Activated CD4-positive, alpha-beta T cell treated with anti-CD3 and anti-CD28 coated beads, Interleukin-10, Interleukin-2, amounts not matched to agents 100 ng/mL and 50 ng/mL, durations not matched to agents 16 hours and 8 hours (primary cell): ENCODE measurements at regions not wholly inside any gene's neighbourhood (a gene's known extent, or its start where the extent isn't known, plus 50 kb on each side); places are given as distances from the start of the nearest gene placed in this dataset.
"Not testable (repeated sequence)": the region's sequence is repeated elsewhere in the genome, so short reads cannot be mapped to it uniquely, and the experiment has no call there.

Experiments used
- DNase-seq: peaks from one replicate; pipeline ENCODE4 v3.0.0-alpha.2; 2020

DNA sequence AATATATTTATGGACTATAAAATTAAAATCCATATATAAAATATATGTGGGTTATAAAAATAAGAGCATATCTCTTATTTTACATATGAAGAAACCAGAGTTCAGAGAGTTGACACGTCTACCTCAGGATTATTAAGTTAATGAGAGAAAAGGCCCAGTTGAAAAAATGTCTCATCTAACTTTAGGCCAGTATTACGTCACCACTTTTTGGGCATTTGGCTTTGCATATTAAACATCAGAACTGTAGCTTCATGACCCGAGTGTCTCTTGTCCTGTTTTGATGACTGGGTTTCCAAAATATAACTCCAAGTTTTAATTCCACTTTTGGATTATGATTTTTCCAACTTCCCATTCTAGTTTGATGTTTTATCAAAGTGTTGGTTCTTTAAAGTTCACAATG, 1026.1 kb downstream of the SLC6A15 start:
- DNase-seq = no peak

DNA sequence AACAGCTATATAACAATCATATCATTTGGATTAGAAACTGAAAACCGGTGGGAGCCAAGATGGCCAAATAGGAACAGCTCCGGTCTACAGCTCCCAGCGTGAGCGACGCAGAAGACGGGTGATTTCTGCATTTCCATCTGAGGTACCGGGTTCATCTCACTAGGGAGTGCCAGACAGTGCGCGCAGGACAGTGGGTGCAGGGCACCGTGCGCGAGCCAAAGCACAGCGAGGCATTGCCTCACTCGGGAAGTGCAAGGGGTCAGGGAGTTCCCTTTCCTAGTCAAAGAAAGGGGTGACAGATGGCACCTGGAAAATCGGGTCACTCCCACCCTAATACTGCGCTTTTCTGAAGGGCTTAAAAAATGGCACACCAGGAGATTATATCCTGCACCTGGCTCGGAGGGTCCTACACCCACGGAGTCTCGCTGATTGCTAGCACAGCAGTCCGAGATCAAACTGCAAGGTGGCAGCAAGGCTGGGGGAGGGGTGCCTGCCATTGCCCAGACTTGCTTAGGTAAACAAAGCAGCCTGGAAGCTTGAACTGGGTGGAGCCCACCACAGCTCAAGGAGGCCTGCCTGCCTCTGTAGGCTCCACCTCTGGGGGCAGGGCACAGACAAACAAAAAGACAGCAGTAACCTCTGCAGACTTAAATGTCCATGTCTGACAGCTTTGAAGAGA, 1041.5 kb downstream of the SLC6A15 start:
- DNase-seq = not testable (repeated sequence)

DNA sequence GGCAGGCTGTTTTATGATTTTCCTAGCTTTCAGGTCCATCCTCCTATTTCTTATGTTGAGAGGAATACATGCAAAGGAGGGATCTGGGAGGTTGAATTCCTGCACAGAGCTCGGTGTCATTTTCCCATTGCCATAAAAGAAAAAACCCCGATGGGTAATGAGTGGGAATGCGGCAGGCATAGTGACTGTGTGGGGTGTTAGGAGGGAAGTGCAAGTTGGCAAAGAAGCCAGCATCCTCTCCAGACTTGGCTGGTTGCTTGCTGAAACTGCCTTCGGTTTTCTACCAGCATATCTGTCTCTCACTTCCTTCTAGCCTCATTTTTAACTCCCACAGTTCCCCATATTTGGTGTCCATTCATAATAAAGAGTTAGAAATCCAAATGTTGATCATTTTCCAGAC, 1046.1 kb downstream of the SLC6A15 start:
- no peak for DNase-seq

DNA sequence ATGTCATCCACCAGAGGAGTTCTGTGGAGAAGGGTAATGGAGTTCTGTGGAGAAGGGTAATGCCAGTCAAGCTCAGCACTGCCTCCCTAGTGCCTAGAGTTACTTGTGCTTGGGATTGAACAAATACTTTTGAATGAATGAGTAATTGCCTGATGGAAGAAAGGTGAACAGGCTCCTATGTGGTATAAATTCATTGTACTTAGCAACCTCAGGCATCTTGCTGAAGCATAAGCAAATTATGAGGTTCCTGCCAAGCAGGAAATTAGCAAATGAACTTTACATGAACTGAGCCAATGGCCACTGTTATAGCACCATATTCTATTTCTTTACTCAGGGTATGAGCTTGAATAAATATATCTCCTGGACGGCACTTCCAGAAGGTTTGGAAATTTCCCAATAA, 1047.2 kb downstream of the SLC6A15 start:
- DNase-seq = no peak

DNA sequence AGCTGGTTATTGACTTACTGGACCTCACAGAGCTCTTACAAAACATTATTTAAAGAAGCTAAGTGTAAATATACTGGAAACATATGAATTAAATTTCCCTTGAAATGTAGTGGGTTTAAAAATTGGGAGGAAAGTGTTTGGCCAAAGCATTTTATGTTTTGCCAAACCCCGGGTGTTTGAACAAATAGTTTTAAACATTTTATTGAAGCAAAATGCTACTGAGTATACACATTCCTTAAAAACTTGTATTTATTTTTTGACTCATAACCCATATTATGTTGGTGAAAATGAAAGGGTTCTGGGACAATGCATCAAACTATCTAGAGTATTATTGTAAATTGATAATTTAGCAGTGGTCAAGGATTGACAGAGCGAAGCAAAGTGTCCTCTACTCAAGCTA, 1048.5 kb downstream of the SLC6A15 start:
- no peak for DNase-seq

DNA sequence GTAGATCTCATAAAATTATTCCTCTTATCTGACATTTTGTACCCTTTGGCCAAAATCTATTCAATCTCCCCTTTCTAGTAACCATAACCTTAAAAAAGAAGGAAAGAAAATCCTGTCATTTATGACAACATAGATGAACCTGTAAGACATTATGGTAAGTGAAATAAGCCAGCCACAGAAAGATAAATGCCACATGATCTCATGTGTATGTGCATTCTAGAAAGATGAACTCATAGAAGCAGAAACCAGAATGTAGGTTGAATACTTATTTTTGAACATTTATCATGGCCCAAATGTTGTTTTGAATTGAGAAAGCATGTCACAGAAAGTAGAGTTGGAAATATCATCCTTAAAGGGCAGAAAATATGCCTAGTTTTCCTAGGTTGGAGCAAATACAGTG, 1053.6 kb downstream of the SLC6A15 start:
- no peak for DNase-seq

DNA sequence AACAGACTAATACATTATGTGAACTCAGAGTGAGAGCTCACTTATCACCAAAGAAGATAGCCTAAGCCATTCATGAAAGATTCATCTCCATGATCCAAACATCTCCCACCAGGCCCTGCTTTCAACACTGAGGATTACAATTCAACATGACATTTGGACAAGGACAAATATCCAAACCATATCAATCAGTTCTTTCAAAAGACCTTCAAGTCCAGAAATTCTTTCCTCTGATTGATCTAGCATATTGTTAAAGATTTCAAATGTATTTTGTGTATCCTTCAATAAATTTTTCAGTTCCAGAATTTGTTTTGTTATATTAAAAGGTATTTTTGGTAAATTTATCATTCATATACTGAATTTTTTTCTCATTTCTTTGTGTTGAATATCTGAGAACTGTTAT, 1055.8 kb downstream of the SLC6A15 start:
- DNase-seq = no peak

DNA sequence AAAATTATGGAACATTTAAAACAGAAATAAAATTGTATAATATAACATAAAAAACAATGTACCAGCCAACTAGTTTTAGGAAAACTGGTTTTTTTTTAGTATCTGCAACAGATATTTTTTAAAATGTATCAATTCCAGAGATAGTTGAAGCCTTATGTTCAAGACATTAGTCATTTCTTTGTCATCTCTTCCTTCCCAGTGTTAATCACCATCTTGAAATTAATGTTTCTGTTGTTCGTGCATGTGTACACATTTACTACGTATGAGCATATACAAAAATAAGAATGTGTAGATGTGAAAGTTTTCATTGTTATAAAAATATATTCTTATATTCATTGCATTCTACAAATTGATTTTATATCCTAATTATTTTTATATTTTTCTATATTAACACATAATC, 1062.1 kb downstream of the SLC6A15 start:
- no peak for DNase-seq

DNA sequence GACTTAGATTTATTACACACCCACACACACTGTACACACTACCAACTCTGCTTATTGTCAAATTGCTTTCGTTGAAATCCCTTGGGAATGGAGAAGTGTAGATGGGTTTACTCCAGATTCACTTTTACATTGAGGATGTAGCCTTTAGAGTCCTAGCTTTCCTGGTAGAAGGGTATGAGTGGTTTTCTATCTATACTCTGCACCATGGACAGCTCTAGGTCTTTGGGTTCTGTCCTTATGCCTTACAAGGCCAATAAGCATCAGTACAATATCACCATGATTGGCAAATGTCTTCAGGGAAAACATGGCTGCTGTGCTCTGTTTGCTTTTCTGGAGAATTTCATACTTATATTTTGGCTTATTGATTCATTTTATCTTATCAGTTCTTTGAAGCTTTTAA, 1063.9 kb downstream of the SLC6A15 start:
- no peak for DNase-seq

DNA sequence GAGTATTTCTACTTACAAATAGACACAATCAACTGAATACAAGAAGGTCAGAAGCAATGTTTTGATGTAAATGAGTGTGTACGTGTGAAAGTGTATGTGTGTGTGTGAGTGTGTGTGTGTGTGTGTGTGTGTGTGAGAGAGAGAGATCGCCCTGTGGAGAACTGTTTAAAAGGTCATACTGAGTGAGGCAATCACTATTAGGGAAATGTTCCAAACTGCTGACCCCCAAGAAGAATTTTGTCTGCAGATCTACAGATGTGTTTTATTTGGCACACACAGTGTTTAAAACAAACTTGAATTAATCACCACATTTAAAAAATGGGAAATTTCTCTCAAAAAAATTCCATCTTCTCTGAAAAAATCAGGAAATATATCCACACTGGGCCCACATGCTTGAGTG, 1069.1 kb downstream of the SLC6A15 start:
- no peak for DNase-seq

DNA sequence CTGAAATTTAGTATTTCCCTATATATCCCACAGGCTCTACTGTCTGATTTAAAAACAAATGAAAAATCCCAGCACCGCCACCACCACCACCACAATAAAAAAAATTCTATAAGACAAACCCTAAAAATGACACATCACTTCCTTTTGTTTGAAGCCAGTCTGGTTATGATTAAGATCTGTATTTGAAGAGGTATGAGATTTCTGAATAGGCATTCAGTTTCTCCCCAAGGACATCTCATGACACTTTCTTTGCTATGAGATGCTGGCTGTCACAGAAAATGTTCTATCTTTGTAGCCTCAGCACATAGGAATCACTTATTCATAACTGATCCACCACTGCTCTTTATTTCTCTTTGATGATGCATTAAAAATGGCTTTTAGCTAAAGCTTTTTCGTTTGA, 1071.0 kb downstream of the SLC6A15 start:
- peak; percentile 28 for DNase-seq

DNA sequence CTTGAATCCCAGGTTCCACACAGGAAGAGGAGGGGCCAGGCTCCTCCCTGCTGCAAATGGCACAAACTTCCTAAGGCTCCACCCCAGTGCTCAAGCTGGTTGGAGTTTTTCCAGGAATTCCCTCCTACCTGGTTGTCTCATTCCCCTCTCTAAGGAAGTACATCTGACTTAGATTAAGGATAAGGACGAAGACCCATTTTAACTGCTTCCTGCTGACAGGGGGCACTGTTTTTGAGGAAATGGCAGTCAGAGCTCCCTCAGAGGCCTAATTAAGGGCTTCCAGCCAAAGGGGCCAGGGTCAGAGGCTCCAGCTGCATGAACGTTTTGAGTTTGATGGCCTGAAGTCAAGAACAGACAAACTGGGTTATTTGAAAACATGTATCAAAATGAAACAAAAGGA, 1084.7 kb downstream of the SLC6A15 start:
- no peak for DNase-seq

DNA sequence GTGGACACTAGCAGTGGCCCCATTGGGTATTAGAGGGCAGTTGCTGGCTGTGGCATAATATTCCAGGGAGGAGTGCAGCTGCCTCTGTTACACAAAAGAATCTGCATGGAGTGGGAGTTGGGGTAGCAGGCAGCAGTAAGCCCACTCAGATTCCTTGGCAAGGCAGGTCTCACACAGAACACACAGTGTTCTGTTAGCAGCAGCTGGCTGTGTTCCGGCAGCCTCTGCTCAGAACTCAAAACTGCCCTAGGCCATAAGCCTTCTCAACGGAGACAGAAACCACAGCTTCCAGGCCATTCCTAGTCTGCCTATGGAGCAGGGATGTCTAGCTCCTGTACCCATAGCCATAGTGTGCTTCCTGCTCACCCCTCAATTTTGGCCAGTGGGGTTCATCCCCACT, 1085.4 kb downstream of the SLC6A15 start:
- no peak for DNase-seq

DNA sequence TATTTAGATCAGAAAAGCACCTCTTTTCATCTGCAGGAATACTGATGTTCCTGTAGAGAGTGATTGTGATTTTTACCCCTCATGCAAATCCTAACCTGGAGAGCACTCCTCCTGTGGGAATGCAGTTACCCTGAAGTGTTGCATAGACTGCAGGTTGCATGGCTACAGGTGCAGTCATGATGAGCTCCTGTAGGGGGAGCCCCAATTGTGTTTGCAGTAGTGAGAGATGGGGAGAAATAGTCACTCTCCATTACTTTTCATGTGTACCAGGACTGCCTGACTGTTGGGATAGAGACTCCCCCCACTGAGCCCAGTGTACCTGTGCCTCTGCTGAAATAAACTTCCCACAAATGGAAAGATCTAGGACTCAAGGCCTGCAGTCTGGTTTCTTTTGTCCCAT, 1086.5 kb downstream of the SLC6A15 start:
- peak; percentile 42 for DNase-seq

DNA sequence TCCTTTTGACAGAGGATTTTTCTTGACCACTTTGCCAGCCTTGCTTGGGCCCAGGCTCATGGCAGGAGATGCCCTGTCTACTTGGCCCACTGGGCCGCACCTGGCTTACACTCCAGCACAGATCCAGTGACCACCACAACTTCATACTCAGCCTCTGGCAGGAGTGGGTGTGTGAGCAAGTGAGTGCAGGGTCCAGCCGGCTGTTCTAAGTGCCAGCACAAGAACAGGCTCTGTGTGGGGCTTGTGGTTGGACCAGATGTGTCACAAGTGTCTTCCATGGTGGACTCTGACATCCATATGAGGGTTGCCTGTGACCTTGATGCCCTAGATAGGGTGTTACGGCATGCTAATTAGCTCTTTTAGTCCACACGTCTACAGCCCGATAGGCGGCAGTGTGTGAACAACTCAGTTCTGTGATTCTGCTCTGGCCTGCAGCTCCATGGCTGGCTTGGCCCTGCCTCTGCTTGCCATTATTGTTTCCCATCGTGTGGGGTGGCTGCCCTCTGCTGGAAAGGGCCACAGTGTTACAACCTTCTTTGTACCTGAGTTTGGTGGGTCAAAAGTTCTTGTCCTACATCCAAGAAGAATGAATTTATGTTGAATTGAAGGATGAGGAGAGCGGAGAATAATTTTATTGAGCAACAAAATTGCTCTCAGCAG, 1089.1 kb downstream of the SLC6A15 start:
- peak; percentile 55 for DNase-seq

DNA sequence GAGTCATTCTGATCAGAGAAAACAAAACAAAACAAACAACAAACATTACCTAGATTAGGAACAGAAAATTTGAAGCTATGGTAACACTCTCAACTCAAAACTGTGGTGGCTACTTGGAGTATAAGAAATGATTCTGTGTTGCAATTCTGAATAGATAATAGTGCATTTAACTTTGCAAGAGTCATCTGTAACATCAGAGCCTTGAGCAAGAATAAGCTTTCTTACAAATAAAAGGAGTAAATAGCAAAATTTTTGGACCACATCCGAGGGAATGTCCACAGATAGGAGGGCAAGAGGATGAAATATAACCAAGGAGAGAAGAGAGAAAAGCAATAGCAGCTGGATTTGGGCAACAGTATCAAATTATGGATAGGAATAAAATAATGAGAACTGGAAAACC, 1090.6 kb downstream of the SLC6A15 start:
- DNase-seq = no peak

DNA sequence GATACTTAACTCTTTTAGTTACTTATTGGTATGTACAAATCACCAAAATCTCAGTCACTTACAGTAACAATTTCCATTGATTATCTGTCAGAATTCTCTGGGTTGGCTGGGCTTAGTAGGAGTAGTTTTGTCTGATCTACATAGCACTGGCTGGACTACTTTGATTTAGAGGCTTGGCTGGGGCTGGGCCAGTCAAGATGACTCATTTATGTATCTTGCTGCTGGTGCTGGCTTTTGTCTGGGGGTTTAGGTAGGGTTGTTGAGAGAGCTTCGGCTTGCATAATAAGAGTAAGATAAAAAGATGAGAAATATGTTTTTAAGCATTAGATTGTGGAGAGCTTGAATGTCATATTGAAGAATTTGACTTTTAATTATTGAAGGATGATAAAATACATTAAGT, 1093.7 kb downstream of the SLC6A15 start:
- DNase-seq = no peak

DNA sequence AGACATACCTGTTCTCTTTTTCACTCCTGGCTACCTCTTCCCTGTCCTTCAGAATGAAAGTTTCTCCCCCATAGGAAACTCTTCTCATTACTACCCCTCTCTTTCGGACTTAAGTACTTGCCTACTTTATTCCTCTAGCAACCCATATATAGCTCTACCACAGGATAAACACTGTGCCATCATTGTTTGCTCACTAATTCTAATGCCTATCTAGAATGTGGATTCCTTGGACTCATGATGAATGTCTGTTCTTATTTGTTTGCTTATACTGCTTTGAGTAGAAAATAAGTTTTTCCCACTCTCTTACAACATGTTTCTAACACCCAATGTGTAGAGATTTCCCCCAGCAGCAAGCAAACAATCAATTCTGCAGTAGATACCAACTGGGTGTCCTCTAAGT, 1094.9 kb downstream of the SLC6A15 start:
- DNase-seq = no peak

DNA sequence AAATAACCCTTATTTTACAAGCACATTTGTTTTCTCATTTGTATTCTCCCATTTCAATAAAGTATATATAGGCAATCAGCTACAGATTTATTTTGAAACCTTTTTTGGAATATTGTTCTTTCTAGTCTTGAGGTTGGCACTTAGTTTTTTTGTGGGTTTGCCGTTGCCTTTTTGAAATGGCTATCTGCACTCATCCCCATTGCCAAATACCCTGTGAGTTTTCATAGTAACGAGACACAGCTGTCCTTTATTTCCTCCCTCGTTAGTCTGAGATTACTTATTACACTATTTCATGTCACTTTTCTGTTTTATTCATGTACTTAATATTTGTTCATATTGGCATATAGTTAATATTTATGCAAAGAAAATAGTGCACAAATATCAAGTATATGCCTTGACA, 1104.0 kb downstream of the SLC6A15 start:
- no peak for DNase-seq

DNA sequence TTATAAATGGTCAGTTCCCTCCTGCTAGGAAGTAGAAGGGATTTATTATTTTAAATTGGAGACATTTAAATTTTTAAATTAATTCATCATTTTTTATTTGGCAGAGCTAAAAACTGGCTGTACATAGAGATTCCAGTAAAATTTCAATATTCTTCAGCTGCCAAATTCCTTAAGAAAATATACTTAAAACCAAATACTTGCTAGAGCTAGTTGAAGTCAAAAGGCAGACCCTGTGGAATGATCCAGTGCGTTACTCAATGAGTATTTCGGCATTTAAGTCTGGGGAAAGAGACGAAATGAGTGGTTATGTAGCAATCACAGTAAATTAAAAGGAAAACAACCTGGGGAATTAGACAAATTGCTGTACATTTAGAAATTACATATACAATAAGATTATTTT, 1104.7 kb downstream of the SLC6A15 start:
- no peak for DNase-seq

DNA sequence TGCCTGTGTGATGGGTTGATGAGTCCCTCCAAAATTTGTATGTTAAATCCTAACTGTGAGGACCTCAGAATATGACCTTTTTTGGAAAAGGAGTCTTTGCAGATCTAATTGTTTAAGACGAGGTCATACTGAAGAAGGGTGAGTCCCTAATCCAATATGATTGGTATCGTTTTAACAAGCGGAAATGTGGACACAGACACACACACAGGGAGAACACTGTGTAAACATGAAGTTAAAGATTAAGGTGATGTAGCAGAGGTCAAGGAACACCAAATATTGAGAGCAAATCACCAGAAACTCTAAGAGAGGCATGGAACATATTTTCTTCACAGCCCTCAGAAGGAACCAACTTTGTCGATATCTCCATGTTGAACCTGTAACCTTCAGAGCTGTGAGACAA, 1106.7 kb downstream of the SLC6A15 start:
- DNase-seq = no peak

DNA sequence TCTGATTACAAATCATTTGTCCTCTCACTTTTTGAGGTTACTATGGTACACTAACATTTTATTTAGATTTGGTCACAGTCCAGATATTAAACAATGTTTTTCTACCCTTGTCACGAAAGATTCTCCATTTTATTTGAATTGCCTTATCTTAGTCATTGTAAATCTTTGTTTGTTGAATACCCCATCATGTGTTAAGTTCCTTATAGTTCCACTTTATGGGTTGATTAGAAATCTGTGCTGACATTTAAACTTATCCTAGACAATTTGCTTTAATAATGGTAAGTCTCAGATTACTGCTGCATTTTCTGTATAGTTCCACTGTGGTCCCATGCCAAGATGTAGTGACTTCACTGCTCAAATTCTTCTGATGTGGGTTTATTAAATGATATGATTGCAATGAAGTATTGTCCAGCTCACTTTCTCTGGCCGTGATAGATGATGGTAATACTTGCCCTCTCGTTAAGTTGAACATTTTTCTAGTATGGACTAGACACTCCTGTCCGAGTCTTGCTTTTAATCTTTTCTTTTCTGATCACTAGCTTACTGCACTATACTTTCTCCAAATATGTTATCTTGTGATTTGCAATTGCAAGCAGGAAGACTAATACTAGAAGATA, 1107.3 kb downstream of the SLC6A15 start:
- DNase-seq = no peak

DNA sequence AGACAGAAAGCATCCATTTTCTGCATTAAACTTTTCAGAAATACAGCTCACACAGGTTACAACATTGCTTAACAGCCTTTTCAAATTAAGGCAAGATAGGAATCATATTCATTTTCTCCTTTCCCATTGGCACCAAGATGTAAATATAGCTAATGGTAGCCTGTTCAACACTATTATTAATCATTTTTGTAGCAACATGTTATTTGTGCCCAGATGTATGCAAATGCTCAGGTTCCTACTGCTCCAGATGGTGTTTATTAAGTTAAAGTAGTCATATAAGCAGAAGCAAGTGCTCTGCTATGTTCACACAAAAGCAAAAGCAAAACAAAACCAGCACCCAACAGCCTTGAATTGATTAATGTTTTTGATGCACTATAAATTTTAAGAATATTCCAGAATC, 1110.6 kb downstream of the SLC6A15 start:
- no peak for DNase-seq

DNA sequence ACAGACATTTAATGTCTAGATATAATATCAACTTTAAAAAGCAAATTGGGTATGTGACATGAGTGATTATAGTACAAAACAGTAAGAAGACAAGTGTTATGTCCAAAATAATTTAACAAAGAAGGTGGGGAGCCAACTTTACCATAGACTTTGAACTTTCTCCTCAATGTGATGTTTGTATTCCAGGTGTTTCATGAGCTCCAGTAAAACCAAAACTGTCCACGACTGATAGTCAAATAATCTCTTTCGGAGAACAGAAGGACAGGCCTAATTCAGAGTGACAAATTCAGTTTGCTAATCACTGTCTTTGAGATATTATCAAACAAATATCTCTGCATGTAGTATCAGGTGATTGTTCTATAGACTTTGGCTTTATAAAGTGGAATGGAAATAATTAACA, 1112.6 kb downstream of the SLC6A15 start:
- no peak for DNase-seq

DNA sequence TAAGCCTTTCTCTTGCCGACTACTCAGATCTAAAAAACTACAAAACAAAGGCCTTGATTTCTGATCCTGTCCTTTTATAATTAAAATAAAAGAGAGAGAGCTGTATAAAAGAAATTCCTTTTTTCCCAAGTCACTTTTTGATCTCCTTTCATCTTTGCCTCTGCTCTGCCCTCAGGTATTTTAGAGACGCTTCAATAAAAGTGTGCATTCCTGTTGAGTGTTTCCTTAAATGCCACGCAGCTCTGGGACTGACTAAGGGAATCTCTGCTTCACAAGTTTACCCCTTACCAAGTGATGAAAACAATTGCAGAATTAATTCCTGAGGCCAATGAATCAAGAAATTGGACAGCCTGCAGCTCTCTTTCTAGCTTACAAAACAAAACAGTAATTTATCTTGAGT, 1109.8 kb downstream of the TMTC2 start:
- DNase-seq = no peak
